ENCODE measurements at regions not wholly inside any gene's neighbourhood (a gene's known extent, or its start where the extent isn't known, plus 50 kb on each side); places are given as distances from the start of the nearest gene placed in this dataset.

DNA sequence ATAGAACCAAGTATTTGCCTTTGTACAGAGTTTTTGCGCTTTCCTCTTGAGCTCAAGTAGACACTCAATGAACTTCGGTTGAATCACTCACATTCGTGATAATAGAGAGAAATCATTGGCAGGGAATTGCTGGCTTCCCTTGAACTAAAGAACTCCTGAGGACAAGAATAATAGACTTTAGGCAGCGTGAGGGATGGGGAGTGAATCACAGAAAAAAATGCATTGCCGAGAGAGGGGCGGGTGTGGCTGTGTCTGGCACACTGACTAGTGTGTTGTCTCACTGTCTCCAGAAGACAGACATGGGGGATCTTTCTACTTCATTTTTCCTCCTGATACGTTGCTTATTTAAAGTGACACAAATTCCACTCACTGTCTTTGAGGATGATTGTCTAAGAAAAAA is 805.2 kb downstream of the BCL11B start:
- Histone ChIP-seq H3K36me3 (no peaks in the 10 kb centered on the region), H3K4me1 (no peaks in the 10 kb centered on the region), H3K9me3 (no peaks in the 10 kb centered on the region), H3K27me3 (no peaks in the 10 kb centered on the region), H3K4me3 (no peak overlapping the region), H3K27ac (no peak overlapping the region)
- no peak for DNase-seq (ENCODE audit: low spot score in 2 of 2)
- TF ChIP-seq POLR2AphosphoS5 (IDR thresholded peaks at IDR 0.05), result no peak
- TF ChIP-seq POLR2A (IDR thresholded peaks at IDR 0.05), result no peak
- TF ChIP-seq, protein P1, sequence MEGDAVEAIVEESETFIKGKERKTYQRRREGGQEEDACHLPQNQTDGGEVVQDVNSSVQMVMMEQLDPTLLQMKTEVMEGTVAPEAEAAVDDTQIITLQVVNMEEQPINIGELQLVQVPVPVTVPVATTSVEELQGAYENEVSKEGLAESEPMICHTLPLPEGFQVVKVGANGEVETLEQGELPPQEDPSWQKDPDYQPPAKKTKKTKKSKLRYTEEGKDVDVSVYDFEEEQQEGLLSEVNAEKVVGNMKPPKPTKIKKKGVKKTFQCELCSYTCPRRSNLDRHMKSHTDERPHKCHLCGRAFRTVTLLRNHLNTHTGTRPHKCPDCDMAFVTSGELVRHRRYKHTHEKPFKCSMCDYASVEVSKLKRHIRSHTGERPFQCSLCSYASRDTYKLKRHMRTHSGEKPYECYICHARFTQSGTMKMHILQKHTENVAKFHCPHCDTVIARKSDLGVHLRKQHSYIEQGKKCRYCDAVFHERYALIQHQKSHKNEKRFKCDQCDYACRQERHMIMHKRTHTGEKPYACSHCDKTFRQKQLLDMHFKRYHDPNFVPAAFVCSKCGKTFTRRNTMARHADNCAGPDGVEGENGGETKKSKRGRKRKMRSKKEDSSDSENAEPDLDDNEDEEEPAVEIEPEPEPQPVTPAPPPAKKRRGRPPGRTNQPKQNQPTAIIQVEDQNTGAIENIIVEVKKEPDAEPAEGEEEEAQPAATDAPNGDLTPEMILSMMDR (IDR thresholded peaks at IDR 0.05), result no peak
- intact Hi-C loops (cut with DNase I; ENCODE audit: low total_unique reads), result no loop called here

DNA sequence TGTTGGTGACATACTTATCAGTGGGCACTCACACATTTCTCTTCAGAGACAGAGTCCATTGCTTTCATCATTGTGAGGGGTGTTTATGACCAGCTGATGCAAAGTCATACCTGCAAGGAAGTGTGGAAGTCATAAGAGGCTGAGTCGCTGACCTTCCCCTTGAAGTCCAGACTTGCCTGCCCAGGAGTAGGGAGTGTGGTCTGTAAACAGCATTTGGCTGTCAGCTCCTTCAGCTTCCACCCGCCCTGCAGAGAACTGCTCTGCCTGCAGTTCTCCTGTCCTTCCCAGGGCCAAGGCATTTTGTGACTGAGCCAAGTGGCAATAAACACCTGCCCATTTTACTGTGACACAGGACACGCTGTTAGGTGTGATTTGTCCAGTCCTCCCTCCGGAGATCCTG is 801.3 kb downstream of the BCL11B start:
- no peaks in the 10 kb centered on the region for H3K9me3 ChIP-seq
- DNase-seq (ENCODE audit: low spot score in 2 of 2), result no peak
- TF ChIP-seq POLR2A (IDR thresholded peaks at IDR 0.05), result no peak
- TF ChIP-seq POLR2AphosphoS5 (IDR thresholded peaks at IDR 0.05), result no peak
- TF ChIP-seq, protein P1 (IDR thresholded peaks at IDR 0.05), result no peak
- H3K4me1 ChIP-seq, result no peaks in the 10 kb centered on the region
- no peak overlapping the region for H3K27ac ChIP-seq
- H3K4me3 ChIP-seq, result no peak overlapping the region
- intact Hi-C loops (cut with DNase I; ENCODE audit: low total_unique reads), result no loop called here
- H3K27me3 ChIP-seq, result no peaks in the 10 kb centered on the region
- H3K36me3 ChIP-seq, result no peaks in the 10 kb centered on the region

DNA sequence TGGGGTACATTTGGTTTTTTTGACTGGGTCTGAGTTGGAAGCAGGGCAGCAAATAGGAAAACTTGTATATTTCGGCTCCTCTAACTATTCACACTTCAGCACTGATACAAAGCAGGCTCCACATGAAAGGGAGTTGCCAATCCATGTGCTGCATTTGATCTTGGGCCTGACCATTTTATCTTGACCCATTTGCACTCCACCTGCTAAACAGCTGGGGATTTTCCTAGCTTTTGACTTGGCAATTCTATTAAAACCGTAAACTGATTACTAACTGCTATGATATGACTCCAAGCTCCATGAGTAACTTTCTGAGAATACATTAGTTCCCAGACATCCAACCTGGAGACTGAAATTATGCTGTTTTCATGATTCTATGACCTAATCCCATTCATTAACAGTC is 797.1 kb downstream of the BCL11B start:
- Histone ChIP-seq H3K36me3 (no peaks in the 10 kb centered on the region), H3K27me3 (no peaks in the 10 kb centered on the region), H3K4me3 (no peak overlapping the region), H3K9me3 (no peaks in the 10 kb centered on the region), H3K4me1 (no peaks in the 10 kb centered on the region), H3K27ac (no peak overlapping the region)
- no peak for DNase-seq (ENCODE audit: low spot score in 2 of 2)
- intact Hi-C loops (cut with DNase I; ENCODE audit: low total_unique reads), result no loop called here
- no peak for TF ChIP-seq POLR2AphosphoS5 (IDR thresholded peaks at IDR 0.05)
- TF ChIP-seq POLR2A (IDR thresholded peaks at IDR 0.05), result no peak
- TF ChIP-seq, protein P1 (IDR thresholded peaks at IDR 0.05), result no peak

DNA sequence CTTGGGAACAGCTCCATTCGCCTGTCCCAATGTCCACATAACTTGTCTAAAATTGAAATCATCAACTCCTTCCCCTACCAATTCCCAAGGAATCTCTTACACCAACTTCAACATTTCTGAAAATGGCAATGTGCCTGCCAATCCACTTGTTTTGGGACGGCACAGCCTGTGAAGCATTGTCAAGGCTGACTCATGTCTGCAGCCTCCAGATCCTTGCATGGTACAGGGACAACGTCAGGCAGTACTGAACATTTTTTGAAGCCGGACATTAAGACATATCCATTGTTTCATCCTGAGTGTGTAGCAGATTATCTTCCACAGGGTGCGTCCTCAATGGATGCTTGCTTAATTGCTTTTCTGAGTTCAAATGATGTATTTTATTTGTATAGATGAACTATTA is 794.1 kb downstream of the BCL11B start:
- H3K27ac ChIP-seq, result no peak overlapping the region
- TF ChIP-seq POLR2AphosphoS5 (IDR thresholded peaks at IDR 0.05), result no peak
- TF ChIP-seq, protein P1 (IDR thresholded peaks at IDR 0.05), result no peak
- no peak for TF ChIP-seq POLR2A (IDR thresholded peaks at IDR 0.05)
- no peaks in the 10 kb centered on the region for H3K9me3 ChIP-seq
- no peak overlapping the region for H3K4me3 ChIP-seq
- H3K36me3 ChIP-seq, result no peaks in the 10 kb centered on the region
- no peak for DNase-seq (ENCODE audit: low spot score in 2 of 2)
- no peaks in the 10 kb centered on the region for H3K27me3 ChIP-seq
- intact Hi-C loops (cut with DNase I; ENCODE audit: low total_unique reads), result no loop called here
- no peaks in the 10 kb centered on the region for H3K4me1 ChIP-seq

DNA sequence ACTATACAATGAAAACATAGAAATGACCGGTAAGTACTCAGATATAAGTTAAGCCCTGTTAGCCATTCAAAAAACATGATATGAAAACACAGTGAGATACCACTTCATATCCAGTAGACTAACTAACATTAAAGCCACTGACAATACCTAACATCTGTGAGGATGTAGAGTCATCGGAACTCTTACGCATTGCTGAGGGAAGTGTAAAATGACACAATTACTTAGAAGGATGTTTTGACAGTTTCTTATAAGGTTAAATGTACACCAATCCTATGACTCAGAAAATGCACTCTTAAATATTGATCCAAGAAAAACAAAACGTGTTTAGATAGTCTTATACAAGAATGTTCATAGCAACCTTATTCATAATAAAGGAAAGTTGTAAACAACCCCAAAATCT is 782.9 kb downstream of the BCL11B start:
- TF ChIP-seq POLR2A (IDR thresholded peaks at IDR 0.05) (no peak), POLR2AphosphoS5 (IDR thresholded peaks at IDR 0.05) (no peak)
- TF ChIP-seq, protein P1 (IDR thresholded peaks at IDR 0.05), result no peak
- peaks cover 0 to 14% of the 10 kb centered on the region in 2 donors for H3K9me3 ChIP-seq

More for the DNA sequence above, 782.9 kb downstream of the BCL11B start:
- no peaks in the 10 kb centered on the region for H3K36me3 ChIP-seq
- H3K27ac ChIP-seq, result no peak overlapping the region
- no peak overlapping the region for H3K4me3 ChIP-seq
- H3K27me3 ChIP-seq, result no peaks in the 10 kb centered on the region
- no peak for DNase-seq (ENCODE audit: low spot score in 2 of 2)
- intact Hi-C loops (cut with DNase I; ENCODE audit: low total_unique reads), result no loop called here
- no peaks in the 10 kb centered on the region for H3K4me1 ChIP-seq

Data from breast epithelium (tissue), 4 donors.